Stromal cell of bone marrow (primary cell): ENCODE measurements at regions not wholly inside any gene's neighbourhood (a gene's known extent, or its start where the extent isn't known, plus 50 kb on each side); places are given as distances from the start of the nearest gene placed in this dataset.
"Not testable (repeated sequence)": the region's sequence is repeated elsewhere in the genome, so short reads cannot be mapped to it uniquely, and the experiment has no call there.

ENCODE experiments used
- DNase-seq: peaks from one replicate; pipeline ENCODE4 v3.0.0-alpha.2; 2012; ENCODE audit warnings: low read depth

GRCh38 chr22:49721211-49721763 lies 106.4 kb downstream of the BRD1 start:
- no peak for DNase-seq

GRCh38 chr22:49720279-49720959 lies 107.3 kb downstream of the BRD1 start:
- DNase-seq, result no peak

- DNase-seq, result no peak
Observed at GRCh38 chr22:49719046-49719445, 108.6 kb downstream of the BRD1 start.

GRCh38 chr22:49718396-49718795 lies 109.3 kb downstream of the BRD1 start:
- DNase-seq, result no peak

- DNase-seq, result no peak
Observed at GRCh38 chr22:49717322-49717919, 110.3 kb downstream of the BRD1 start.

GRCh38 chr22:49716441-49716840 lies 111.2 kb downstream of the BRD1 start:
- DNase-seq, result no peak

- DNase-seq, result peak; percentile 5
Observed at GRCh38 chr22:49715450-49715849, 112.2 kb downstream of the BRD1 start.

GRCh38 chr22:49713003-49713402 lies 114.7 kb downstream of the BRD1 start:
- no peak for DNase-seq

- DNase-seq, result no peak
Observed at GRCh38 chr22:49712195-49712791, 115.4 kb downstream of the BRD1 start.

- DNase-seq, result no peak
Observed at GRCh38 chr22:49710746-49711145, 116.9 kb downstream of the BRD1 start.

GRCh38 chr22:49709464-49709863 lies 118.2 kb downstream of the BRD1 start:
- DNase-seq, result no peak

- no peak for DNase-seq
Observed at GRCh38 chr22:49705972-49706352, 121.7 kb downstream of the BRD1 start.

GRCh38 chr22:49705216-49705971 lies 122.3 kb downstream of the BRD1 start:
- no peak for DNase-seq

GRCh38 chr22:49704345-49705215 lies 123.1 kb downstream of the BRD1 start:
- DNase-seq, result no peak

GRCh38 chr22:49703990-49704344 lies 123.7 kb downstream of the BRD1 start:
- no peak for DNase-seq

GRCh38 chr22:49703505-49703904 lies 124.2 kb downstream of the BRD1 start:
- no peak for DNase-seq

GRCh38 chr22:49702068-49702397 lies 125.6 kb downstream of the BRD1 start:
- no peak for DNase-seq

- DNase-seq, result no peak
Observed at GRCh38 chr22:49701380-49702067, 126.1 kb downstream of the BRD1 start.

GRCh38 chr22:49699928-49700498 lies 127.7 kb downstream of the BRD1 start:
- DNase-seq, result no peak

GRCh38 chr22:49699476-49699875 lies 128.2 kb downstream of the BRD1 start:
- DNase-seq, result no peak

GRCh38 chr22:49698616-49699015 lies 129.1 kb downstream of the BRD1 start:
- not testable (repeated sequence) for DNase-seq
